Uterus (tissue), 3 donors: ENCODE measurements at regions not wholly inside any gene's neighbourhood (a gene's known extent, or its start where the extent isn't known, plus 50 kb on each side); places are given as distances from the start of the nearest gene placed in this dataset.

Source experiments
- DNase-seq, 2 donors: peaks; one replicate each; pipeline ENCODE4 v3.0.0-alpha.2; 2019 to 2020
- H3K27ac ChIP-seq, 2 donors: fragments of 200-600 bp; sonication (generic); 1 replicate in 1 of 2; 2 replicates in 1 of 2; pipeline ENCODE4 v1.5.1; 2016 to 2018
- H3K27me3 ChIP-seq, 2 donors: fragments of 200-600 bp; sonication (generic); one replicate each; pipeline ENCODE4 v1.5.1; 2018 to 2019; ENCODE audit warnings: control low read depth in 1 of 2
- H3K36me3 ChIP-seq, 2 donors: fragments of 200-600 bp; sonication (generic); one replicate each; pipeline ENCODE4 v1.5.1; 2019; ENCODE audit warnings: control low read depth in 1 of 2
- H3K4me1 ChIP-seq, 2 donors: fragments of 200-600 bp; sonication (generic); one replicate each; pipeline ENCODE4 v1.5.1; 2018 to 2019; ENCODE audit warnings: control low read depth in 1 of 2
- H3K4me3 ChIP-seq, 2 donors: fragments of 200-600 bp; sonication (generic); 1 replicate in 1 of 2; 2 replicates in 1 of 2; pipeline ENCODE4 v1.5.1; 2018 to 2019; ENCODE audit warnings: mild to moderate bottlenecking in 1 of 2
- H3K9me3 ChIP-seq, 2 donors: fragments of 200-600 bp; sonication (generic); one replicate each; pipeline ENCODE4 v1.5.1; 2019; ENCODE audit warnings: control low read depth in 1 of 2
- CTCF ChIP-seq, 4 experiments: fragments of 200-600 bp in 2 of 4; fragments of 450-650 bp in 2 of 4; sonication (generic) in 2 of 4; IDR thresholded peaks; one replicate each; pipeline ENCODE4 v1.5.1; 2016 to 2019; ENCODE audit warnings: antibody characterized with exemption in 4 of 4, mild to moderate bottlenecking in 2 of 4, moderate library complexity in 1 of 4
- POLR2A ChIP-seq, 2 donors: fragments of 450-650 bp; IDR thresholded peaks; one replicate each; pipeline ENCODE4 v1.6.1; 2016; ENCODE audit warnings: antibody characterized with exemption in 2 of 2, mild to moderate bottlenecking in 1 of 2, moderate library complexity in 1 of 2
- intact Hi-C: fragments of 100-400 bp; cut with DNase I; formaldehyde crosslinking; loops from one replicate; pipeline ENCODE4 v1.15.1; 2023; ENCODE audit warnings: low total_unique reads
- donor health status: DM: yes; HTN: yes; CAD: no.

GRCh38 chr1:221444346-221444745 lies 297.5 kb downstream of the DUSP10 start:
- intact Hi-C loops = no loop called here
- Histone ChIP-seq H3K27me3 (no peaks in the 10 kb centered on the region), H3K27ac (no peak overlapping the region), H3K36me3 (no peaks in the 10 kb centered on the region), H3K9me3 (no peaks in the 10 kb centered on the region), H3K4me1 (no peaks in the 10 kb centered on the region), H3K4me3 (no peak overlapping the region)
- TF ChIP-seq CTCF (IDR thresholded peaks at IDR 0.05) = no peak
- no peak for TF ChIP-seq POLR2A (IDR thresholded peaks at IDR 0.05)
- no peak for DNase-seq

GRCh38 chr1:221448585-221449175 lies 293.2 kb downstream of the DUSP10 start:
- Histone ChIP-seq H3K4me1 (no peaks in the 10 kb centered on the region), H3K9me3 (no peaks in the 10 kb centered on the region), H3K36me3 (no peaks in the 10 kb centered on the region), H3K27me3 (no peaks in the 10 kb centered on the region), H3K4me3 (no peak overlapping the region), H3K27ac (no peak overlapping the region)
- no peak for DNase-seq
- intact Hi-C loops = no loop called here
- TF ChIP-seq CTCF (IDR thresholded peaks at IDR 0.05) (no peak), POLR2A (IDR thresholded peaks at IDR 0.05) (no peak)

- no peak for TF ChIP-seq CTCF (IDR thresholded peaks at IDR 0.05)
- no peak for TF ChIP-seq POLR2A (IDR thresholded peaks at IDR 0.05)
- no peaks in the 10 kb centered on the region for H3K36me3 ChIP-seq
- no peak overlapping the region for H3K27ac ChIP-seq
- H3K4me3 ChIP-seq = no peak overlapping the region
- H3K4me1 ChIP-seq = no peaks in the 10 kb centered on the region
- intact Hi-C loops = no loop called here
- no peaks in the 10 kb centered on the region for H3K27me3 ChIP-seq
- no peak for DNase-seq
- H3K9me3 ChIP-seq = no peaks in the 10 kb centered on the region
Observed at GRCh38 chr1:221449194-221449593, 292.7 kb downstream of the DUSP10 start.

DNA sequence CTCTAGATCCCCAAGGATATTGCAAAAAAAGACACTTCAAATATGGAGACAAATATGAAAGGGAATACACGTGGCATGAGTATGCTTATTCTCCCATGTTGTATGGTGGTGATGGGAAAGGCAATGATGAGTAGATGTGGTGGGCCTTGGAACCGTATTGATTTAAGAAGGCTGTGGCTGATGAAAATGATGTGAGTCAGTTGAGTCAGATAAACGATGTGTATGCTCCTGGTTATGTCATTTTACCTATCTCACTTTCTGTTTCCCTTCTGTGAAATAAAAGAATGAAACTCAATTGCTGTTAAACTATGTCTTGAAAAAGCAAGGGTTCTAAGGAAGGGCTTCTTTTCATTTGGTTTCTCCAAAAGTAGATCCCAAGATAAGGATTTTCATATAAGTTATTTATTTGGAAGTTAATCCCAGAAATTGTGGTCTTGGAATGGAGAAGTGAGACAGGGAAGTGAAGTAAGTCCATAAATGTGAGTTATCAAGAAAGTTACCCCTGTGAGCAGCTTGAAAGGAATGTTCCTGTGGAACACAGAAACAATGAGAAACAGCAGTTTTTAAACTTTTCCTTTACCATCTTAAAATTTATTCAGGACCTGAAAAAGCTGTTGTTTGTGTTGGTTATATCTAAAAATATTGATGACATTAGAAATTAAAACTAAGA lies 292.0 kb downstream of the DUSP10 start:
- Histone ChIP-seq H3K27me3 (no peaks in the 10 kb centered on the region), H3K4me3 (no peak overlapping the region), H3K36me3 (no peaks in the 10 kb centered on the region), H3K4me1 (no peaks in the 10 kb centered on the region), H3K27ac (no peak overlapping the region), H3K9me3 (no peaks in the 10 kb centered on the region)
- no peak for DNase-seq
- no peak for TF ChIP-seq CTCF (IDR thresholded peaks at IDR 0.05)
- no peak for TF ChIP-seq POLR2A (IDR thresholded peaks at IDR 0.05)
- intact Hi-C loops = no loop called here

GRCh38 chr1:221451741-221452140 lies 290.1 kb downstream of the DUSP10 start:
- TF ChIP-seq POLR2A (IDR thresholded peaks at IDR 0.05) (no peak), CTCF (IDR thresholded peaks at IDR 0.05) (no peak)
- no peak for DNase-seq
- H3K9me3 ChIP-seq = no peaks in the 10 kb centered on the region
- H3K36me3 ChIP-seq = no peaks in the 10 kb centered on the region
- intact Hi-C loops = no loop called here
- no peaks in the 10 kb centered on the region for H3K27me3 ChIP-seq
- H3K4me3 ChIP-seq = no peak overlapping the region
- H3K27ac ChIP-seq = no peak overlapping the region
- H3K4me1 ChIP-seq = no peaks in the 10 kb centered on the region
